HG03460 (cell line): ENCODE measurements at regions not wholly inside any gene's neighbourhood (a gene's known extent, or its start where the extent isn't known, plus 50 kb on each side); places are given as distances from the start of the nearest gene placed in this dataset.
"Not testable (repeated sequence)": the region's sequence is repeated elsewhere in the genome, so short reads cannot be mapped to it uniquely, and the experiment has no call there.

Experiments
- ATAC-seq: cut with Tn5 transposase; IDR thresholded peaks from one replicate; pipeline ENCODE4 v1.9.1; 2021; ENCODE audit not compliant: unreplicated experiment

- ATAC-seq: no peak
Measured at GRCh38 chr1:95863086-95863485, 629.1 kb downstream of the RWDD3 start.

- no peak for ATAC-seq
Measured at GRCh38 chr1:95865769-95866168, 631.8 kb downstream of the RWDD3 start.

GRCh38 chr1:95876276-95876675 is 642.3 kb downstream of the RWDD3 start:
- no peak for ATAC-seq

- no peak for ATAC-seq
Measured at GRCh38 chr1:95879498-95880050, 645.6 kb downstream of the RWDD3 start.

GRCh38 chr1:95888941-95889390 is 655.0 kb downstream of the RWDD3 start:
- no peak for ATAC-seq

- no peak for ATAC-seq
Measured at GRCh38 chr1:95889400-95889799, 655.4 kb downstream of the RWDD3 start.

GRCh38 chr1:95893921-95894320 is 659.9 kb downstream of the RWDD3 start:
- ATAC-seq: no peak

GRCh38 chr1:95903060-95903459 is 669.0 kb downstream of the RWDD3 start:
- ATAC-seq: no peak

GRCh38 chr1:95905818-95906395 is 671.9 kb downstream of the RWDD3 start:
- ATAC-seq: no peak

GRCh38 chr1:95911739-95912138 is 677.7 kb downstream of the RWDD3 start:
- not testable (repeated sequence) for ATAC-seq

GRCh38 chr1:95916616-95917015 is 682.6 kb downstream of the RWDD3 start:
- no peak for ATAC-seq

- no peak for ATAC-seq
Measured at GRCh38 chr1:95924684-95925083, 690.7 kb downstream of the RWDD3 start.

- no peak for ATAC-seq
Measured at GRCh38 chr1:95926331-95926730, 692.3 kb downstream of the RWDD3 start.

- ATAC-seq: no peak
Measured at GRCh38 chr1:95927061-95927460, 693.1 kb downstream of the RWDD3 start.

GRCh38 chr1:95935719-95936118 is 701.7 kb downstream of the RWDD3 start:
- ATAC-seq: no peak

GRCh38 chr1:95941121-95941798 is 707.2 kb downstream of the RWDD3 start:
- no peak for ATAC-seq

- no peak for ATAC-seq
Measured at GRCh38 chr1:95948023-95948422, 714.0 kb downstream of the RWDD3 start.

GRCh38 chr1:95951371-95952102 is 717.5 kb downstream of the RWDD3 start:
- ATAC-seq: no peak

GRCh38 chr1:95953015-95953414 is 719.0 kb downstream of the RWDD3 start:
- ATAC-seq: no peak

GRCh38 chr1:95954585-95954984 is 720.6 kb downstream of the RWDD3 start:
- no peak for ATAC-seq

- ATAC-seq: no peak
Measured at GRCh38 chr1:95956215-95956614, 722.2 kb downstream of the RWDD3 start.

- no peak for ATAC-seq
Measured at GRCh38 chr1:95957748-95958147, 723.7 kb downstream of the RWDD3 start.
